SJSA1 (cell line): ENCODE measurements at regions not wholly inside any gene's neighbourhood (a gene's known extent, or its start where the extent isn't known, plus 50 kb on each side); places are given as distances from the start of the nearest gene placed in this dataset.

ENCODE experiments used
- DNase-seq, 2 experiments: peaks; one replicate each; pipeline ENCODE4 v3.0.0-alpha.2; 2015 to 2020; ENCODE audit warnings: low spot score in 2 of 2, low read depth in 1 of 2
- H3K27ac ChIP-seq: fragments of 250-450 bp; sonication (Bioruptor Pico); 2 replicates; pipeline ENCODE4 v1.5.1; 2020; ENCODE audit warnings: mild to moderate bottlenecking, moderate library complexity
- H3K27me3 ChIP-seq: fragments of 250-450 bp; sonication (Bioruptor Pico); replicated peaks from 2 replicates; pipeline ENCODE4 v1.5.1; 2020; ENCODE audit warnings: mild to moderate bottlenecking, moderate library complexity
- H3K36me3 ChIP-seq: fragments of 250-450 bp; sonication (Bioruptor Pico); 2 replicates; pipeline ENCODE4 v1.5.1; 2020; ENCODE audit warnings: mild to moderate bottlenecking
- H3K4me1 ChIP-seq: fragments of 250-450 bp; sonication (Bioruptor Pico); replicated peaks from 2 replicates; pipeline ENCODE4 v1.6.1; 2021; ENCODE audit warnings: mild to moderate bottlenecking
- H3K4me3 ChIP-seq: fragments of 250-450 bp; sonication (Bioruptor Pico); 2 replicates; pipeline ENCODE4 v1.5.1; 2020; ENCODE audit warnings: mild to moderate bottlenecking
- H3K9me3 ChIP-seq: fragments of 250-450 bp; sonication (Bioruptor Pico); replicated peaks from 2 replicates; pipeline ENCODE4 v1.5.1; 2020; ENCODE audit warnings: mild to moderate bottlenecking

GRCh38 chr5:2675548-2675947 is 75.9 kb downstream of the IRX2 start:
- H3K4me1 ChIP-seq: no peaks in the 10 kb centered on the region
- no peaks in the 10 kb centered on the region for H3K27me3 ChIP-seq
- no peak overlapping the region for H3K4me3 ChIP-seq
- DNase-seq: peak in 1 of 2 experiments; percentile 18
- no peak overlapping the region for H3K27ac ChIP-seq
- no peaks in the 10 kb centered on the region for H3K36me3 ChIP-seq
- H3K9me3 ChIP-seq: peaks cover 26% of the 10 kb centered on the region

GRCh38 chr5:2674456-2674855 is 77.0 kb downstream of the IRX2 start:
- no peaks in the 10 kb centered on the region for H3K4me1 ChIP-seq
- H3K36me3 ChIP-seq: no peaks in the 10 kb centered on the region
- DNase-seq: no peak
- H3K27me3 ChIP-seq: no peaks in the 10 kb centered on the region
- no peak overlapping the region for H3K27ac ChIP-seq
- H3K4me3 ChIP-seq: no peak overlapping the region
- peaks cover 33% of the 10 kb centered on the region for H3K9me3 ChIP-seq

- DNase-seq: peak in 1 of 2 experiments; percentile 40
- Histone ChIP-seq H3K27me3 (no peaks in the 10 kb centered on the region), H3K27ac (no peak overlapping the region), H3K9me3 (peaks cover 28% of the 10 kb centered on the region), H3K36me3 (no peaks in the 10 kb centered on the region), H3K4me3 (no peak overlapping the region), H3K4me1 (no peaks in the 10 kb centered on the region)
Measured at GRCh38 chr5:2670940-2671339, 80.5 kb downstream of the IRX2 start.

GRCh38 chr5:2669913-2670312 is 81.6 kb downstream of the IRX2 start:
- peak in 1 of 2 experiments; percentile 36 for DNase-seq
- Histone ChIP-seq H3K9me3 (peaks cover 28% of the 10 kb centered on the region), H3K4me3 (no peak overlapping the region), H3K4me1 (no peaks in the 10 kb centered on the region), H3K27me3 (no peaks in the 10 kb centered on the region), H3K27ac (no peak overlapping the region), H3K36me3 (no peaks in the 10 kb centered on the region)

- H3K9me3 ChIP-seq: peaks cover 21% of the 10 kb centered on the region
- no peak overlapping the region for H3K27ac ChIP-seq
- DNase-seq: peak in 1 of 2 experiments; percentile 12
- H3K4me1 ChIP-seq: no peaks in the 10 kb centered on the region
- H3K27me3 ChIP-seq: no peaks in the 10 kb centered on the region
- H3K36me3 ChIP-seq: no peaks in the 10 kb centered on the region
- no peak overlapping the region for H3K4me3 ChIP-seq
Measured at GRCh38 chr5:2669259-2669658, 82.2 kb downstream of the IRX2 start.

GRCh38 chr5:2666081-2666480 is 85.4 kb downstream of the IRX2 start:
- peak in 1 of 2 experiments; percentile 39 for DNase-seq
- Histone ChIP-seq H3K9me3 (peaks cover 25% of the 10 kb centered on the region), H3K36me3 (no peaks in the 10 kb centered on the region), H3K4me1 (no peaks in the 10 kb centered on the region), H3K27ac (no peak overlapping the region), H3K27me3 (no peaks in the 10 kb centered on the region), H3K4me3 (no peak overlapping the region)

GRCh38 chr5:2663489-2663888 is 88.0 kb downstream of the IRX2 start:
- Histone ChIP-seq H3K36me3 (no peaks in the 10 kb centered on the region), H3K27me3 (no peaks in the 10 kb centered on the region), H3K9me3 (peaks cover 20% of the 10 kb centered on the region), H3K27ac (no peak overlapping the region), H3K4me3 (no peak overlapping the region), H3K4me1 (no peaks in the 10 kb centered on the region)
- DNase-seq: no peak

GRCh38 chr5:2660315-2660714 is 91.2 kb downstream of the IRX2 start:
- Histone ChIP-seq H3K4me3 (no peak overlapping the region), H3K36me3 (no peaks in the 10 kb centered on the region), H3K9me3 (peaks cover 27% of the 10 kb centered on the region), H3K27me3 (no peaks in the 10 kb centered on the region), H3K27ac (no peak overlapping the region), H3K4me1 (no peaks in the 10 kb centered on the region)
- peak in 1 of 2 experiments; percentile 8 for DNase-seq

GRCh38 chr5:2658881-2659470 is 92.5 kb downstream of the IRX2 start:
- Histone ChIP-seq H3K36me3 (no peaks in the 10 kb centered on the region), H3K4me1 (no peaks in the 10 kb centered on the region), H3K27me3 (no peaks in the 10 kb centered on the region), H3K4me3 (no peak overlapping the region), H3K27ac (no peak overlapping the region), H3K9me3 (peaks cover 32% of the 10 kb centered on the region)
- peak in 1 of 2 experiments; percentile 34 for DNase-seq

- Histone ChIP-seq H3K36me3 (no peaks in the 10 kb centered on the region), H3K27me3 (no peaks in the 10 kb centered on the region), H3K4me1 (no peaks in the 10 kb centered on the region), H3K27ac (no peak overlapping the region), H3K9me3 (peaks cover 32% of the 10 kb centered on the region), H3K4me3 (no peak overlapping the region)
- DNase-seq: peak in 1 of 2 experiments; percentile 35
Measured at GRCh38 chr5:2658447-2658846, 93.0 kb downstream of the IRX2 start.

- Histone ChIP-seq H3K4me1 (no peaks in the 10 kb centered on the region), H3K9me3 (peaks cover 28% of the 10 kb centered on the region), H3K36me3 (no peaks in the 10 kb centered on the region), H3K27ac (no peak overlapping the region), H3K4me3 (no peak overlapping the region), H3K27me3 (no peaks in the 10 kb centered on the region)
- DNase-seq: peak in 1 of 2 experiments; percentile 40
Measured at GRCh38 chr5:2657151-2657550, 94.3 kb downstream of the IRX2 start.

- Histone ChIP-seq H3K4me1 (no peaks in the 10 kb centered on the region), H3K36me3 (no peaks in the 10 kb centered on the region), H3K27me3 (no peaks in the 10 kb centered on the region), H3K9me3 (peaks cover 23% of the 10 kb centered on the region), H3K4me3 (no peak overlapping the region), H3K27ac (no peak overlapping the region)
- DNase-seq: peak in 1 of 2 experiments; percentile 17
Measured at GRCh38 chr5:2656206-2656605, 95.3 kb downstream of the IRX2 start.

GRCh38 chr5:2653991-2654390 is 97.5 kb downstream of the IRX2 start:
- H3K36me3 ChIP-seq: no peaks in the 10 kb centered on the region
- H3K27me3 ChIP-seq: no peaks in the 10 kb centered on the region
- no peak for DNase-seq
- H3K4me1 ChIP-seq: no peaks in the 10 kb centered on the region
- H3K9me3 ChIP-seq: peaks cover 19% of the 10 kb centered on the region
- H3K27ac ChIP-seq: no peak overlapping the region
- no peak overlapping the region for H3K4me3 ChIP-seq

- Histone ChIP-seq H3K27ac (no peak overlapping the region), H3K4me1 (no peaks in the 10 kb centered on the region), H3K9me3 (peaks cover 20% of the 10 kb centered on the region), H3K36me3 (no peaks in the 10 kb centered on the region), H3K27me3 (no peaks in the 10 kb centered on the region), H3K4me3 (no peak overlapping the region)
- peak in 1 of 2 experiments; percentile 13 for DNase-seq
Measured at GRCh38 chr5:2651116-2651515, 100.4 kb downstream of the IRX2 start.
